Gastrocnemius medialis (tissue), 4 donors: ENCODE measurements at regions not wholly inside any gene's neighbourhood (a gene's known extent, or its start where the extent isn't known, plus 50 kb on each side); places are given as distances from the start of the nearest gene placed in this dataset.

Experiments used
- ATAC-seq, 2 donors: fragments of 150-250 bp; one replicate each; pipeline ENCODE4 v1.9.1; 2016
- DNase-seq, 2 donors: peaks; one replicate each; pipeline ENCODE4 v3.0.0-alpha.2; 2019
- H3K27ac ChIP-seq, 4 donors: fragments of 200-600 bp; sonication (generic); 1 replicate in 1 of 4; 2 replicates in 3 of 4; pipeline ENCODE4 v1.5.1; 2016 to 2018; ENCODE audit warnings: mild to moderate bottlenecking in 2 of 4, moderate library complexity in 1 of 4
- H3K27me3 ChIP-seq, 3 donors: fragments of 200-600 bp; sonication (generic) in 2 of 3; 1 replicate in 1 of 3; 2 replicates in 2 of 3; pipeline versions ENCODE4 v1.5.1 to v1.6.0; 2016 to 2019; ENCODE audit warnings: mild to moderate bottlenecking in 1 of 3, moderate library complexity in 1 of 3
- H3K36me3 ChIP-seq, 2 donors: fragments of 200-600 bp; sonication (generic) in 1 of 2; one replicate each; pipeline ENCODE4 v1.5.1; 2017 to 2018
- H3K4me1 ChIP-seq, 2 donors: fragments of 200-600 bp; sonication (generic) in 1 of 2; one replicate each; pipeline ENCODE4 v1.5.1; 2016 to 2017; ENCODE audit warnings: mild to moderate bottlenecking in 2 of 2
- H3K4me3 ChIP-seq, 4 donors: fragments of 200-600 bp; sonication (generic) in 3 of 4; 1 replicate in 1 of 4; 2 replicates in 3 of 4; pipeline ENCODE4 v1.5.1; 2016 to 2019; ENCODE audit warnings: mild to moderate bottlenecking in 2 of 4
- H3K9me3 ChIP-seq, 3 donors: fragments of 200-600 bp; sonication (generic) in 2 of 3; 1 replicate in 1 of 3; 2 replicates in 2 of 3; pipeline ENCODE4 v1.5.1; 2016 to 2019
- POLR2A ChIP-seq, 2 donors: fragments of 450-650 bp; IDR thresholded peaks; one replicate each; pipeline ENCODE4 v1.6.1; 2017; ENCODE audit warnings: antibody characterized with exemption in 2 of 2, mild to moderate bottlenecking in 2 of 2, moderate library complexity in 2 of 2
- in situ Hi-C, 4 donors: fragments of 200-750 bp; cut with MboI; loops; one replicate each; pipeline versions ENCODE4 v1.15.0 to v1.8.0; 2017; ENCODE audit warnings: low sequenced_read_pairs in 4 of 4
- intact Hi-C: fragments of 100-400 bp; cut with DNase I; formaldehyde crosslinking; loops from one replicate; pipeline ENCODE4 v1.15.1; 2023; ENCODE audit warnings: low total_unique reads
- TF ChIP-seq, protein P1 (sequence below), 5 experiments: fragments of 450-650 bp in 3 of 5; fragments of 200-600 bp in 2 of 5; sonication (generic) in 2 of 5; IDR thresholded peaks in 4 of 5; conservative IDR thresholded peaks in 1 of 5; 1 replicate in 4 of 5; 2 replicates in 1 of 5; pipeline ENCODE4 v1.5.1; 2016 to 2019; ENCODE audit warnings: antibody characterized with exemption in 5 of 5, mild to moderate bottlenecking in 3 of 5, moderate library complexity in 3 of 5

DNA sequence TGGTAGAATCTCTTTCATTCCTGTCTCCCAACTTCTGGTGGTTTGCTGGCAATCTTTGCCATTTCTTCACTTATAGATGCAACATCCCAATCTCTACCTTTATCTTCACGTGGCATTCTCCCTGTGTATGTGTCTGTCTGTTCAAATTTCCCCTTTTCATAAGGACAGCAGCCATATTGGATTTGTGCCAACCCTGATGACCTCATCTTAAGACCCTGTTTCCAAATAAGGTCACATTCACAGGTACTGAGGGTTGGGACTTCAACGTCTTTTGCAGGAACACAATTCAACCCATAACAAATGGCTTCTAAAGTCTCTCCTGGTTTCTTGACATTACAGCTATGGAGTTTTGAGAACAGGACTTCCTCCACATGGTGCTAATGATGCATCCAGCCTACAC lies 84.5 kb upstream of the OLIG2 start:
- intact Hi-C loops (no loop called here), in situ Hi-C loops (loop anchor here in 2 of 4 donors (5.0 to 25.0 kb wide), 4 partner anchors 184 to 496 kb away; no protein-coding TSS in a partner anchor)
- H3K27me3 ChIP-seq = peaks cover 0 to 2% (median 0%) of the 10 kb centered on the region in 3 donors
- DNase-seq (no peak), ATAC-seq (no peak)
- no peaks in the 10 kb centered on the region for H3K36me3 ChIP-seq
- no peaks in the 10 kb centered on the region for H3K4me1 ChIP-seq
- no peaks in the 10 kb centered on the region for H3K9me3 ChIP-seq
- H3K4me3 ChIP-seq = no peak overlapping the region
- TF ChIP-seq, protein P1, sequence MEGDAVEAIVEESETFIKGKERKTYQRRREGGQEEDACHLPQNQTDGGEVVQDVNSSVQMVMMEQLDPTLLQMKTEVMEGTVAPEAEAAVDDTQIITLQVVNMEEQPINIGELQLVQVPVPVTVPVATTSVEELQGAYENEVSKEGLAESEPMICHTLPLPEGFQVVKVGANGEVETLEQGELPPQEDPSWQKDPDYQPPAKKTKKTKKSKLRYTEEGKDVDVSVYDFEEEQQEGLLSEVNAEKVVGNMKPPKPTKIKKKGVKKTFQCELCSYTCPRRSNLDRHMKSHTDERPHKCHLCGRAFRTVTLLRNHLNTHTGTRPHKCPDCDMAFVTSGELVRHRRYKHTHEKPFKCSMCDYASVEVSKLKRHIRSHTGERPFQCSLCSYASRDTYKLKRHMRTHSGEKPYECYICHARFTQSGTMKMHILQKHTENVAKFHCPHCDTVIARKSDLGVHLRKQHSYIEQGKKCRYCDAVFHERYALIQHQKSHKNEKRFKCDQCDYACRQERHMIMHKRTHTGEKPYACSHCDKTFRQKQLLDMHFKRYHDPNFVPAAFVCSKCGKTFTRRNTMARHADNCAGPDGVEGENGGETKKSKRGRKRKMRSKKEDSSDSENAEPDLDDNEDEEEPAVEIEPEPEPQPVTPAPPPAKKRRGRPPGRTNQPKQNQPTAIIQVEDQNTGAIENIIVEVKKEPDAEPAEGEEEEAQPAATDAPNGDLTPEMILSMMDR (IDR thresholded peaks at IDR 0.05 in 4 of 5, conservative IDR thresholded peaks at IDR 0.05 in 1 of 5) = no peak
- TF ChIP-seq POLR2A (IDR thresholded peaks at IDR 0.05) = no peak
- H3K27ac ChIP-seq = no peak overlapping the region

DNA sequence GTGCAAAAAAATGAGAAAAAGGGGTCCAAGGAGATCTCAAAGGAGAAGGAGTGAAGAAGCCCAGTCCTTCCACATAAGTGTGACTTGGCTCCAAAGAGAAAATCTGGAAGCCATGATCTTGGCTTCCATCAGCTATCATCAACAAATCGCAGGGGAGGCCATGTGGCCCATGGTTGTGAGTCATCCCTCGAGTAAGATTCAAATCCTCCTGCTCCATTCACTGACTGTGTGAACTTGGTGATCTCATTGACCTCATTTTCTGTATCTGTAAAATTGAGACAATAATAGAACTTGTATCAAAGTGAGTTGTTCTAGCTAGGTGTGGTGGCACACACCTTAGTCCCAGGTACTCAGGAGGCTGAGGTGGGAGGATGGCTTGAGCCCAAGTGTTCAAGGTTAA lies 79.1 kb upstream of the OLIG2 start:
- in situ Hi-C loops (loop anchor here in 2 of 4 donors (10.0 to 25.0 kb wide), 3 partner anchors 178 to 491 kb away; no protein-coding TSS in a partner anchor), intact Hi-C loops (no loop called here)
- Histone ChIP-seq H3K27ac (no peak overlapping the region), H3K27me3 (no peaks in the 10 kb centered on the region), H3K36me3 (no peaks in the 10 kb centered on the region), H3K9me3 (no peaks in the 10 kb centered on the region), H3K4me3 (no peak overlapping the region), H3K4me1 (no peaks in the 10 kb centered on the region)
- ATAC-seq (no peak), DNase-seq (no peak)
- TF ChIP-seq, protein P1 (IDR thresholded peaks at IDR 0.05 in 4 of 5, conservative IDR thresholded peaks at IDR 0.05 in 1 of 5) = no peak
- TF ChIP-seq POLR2A (IDR thresholded peaks at IDR 0.05) = no peak

DNA sequence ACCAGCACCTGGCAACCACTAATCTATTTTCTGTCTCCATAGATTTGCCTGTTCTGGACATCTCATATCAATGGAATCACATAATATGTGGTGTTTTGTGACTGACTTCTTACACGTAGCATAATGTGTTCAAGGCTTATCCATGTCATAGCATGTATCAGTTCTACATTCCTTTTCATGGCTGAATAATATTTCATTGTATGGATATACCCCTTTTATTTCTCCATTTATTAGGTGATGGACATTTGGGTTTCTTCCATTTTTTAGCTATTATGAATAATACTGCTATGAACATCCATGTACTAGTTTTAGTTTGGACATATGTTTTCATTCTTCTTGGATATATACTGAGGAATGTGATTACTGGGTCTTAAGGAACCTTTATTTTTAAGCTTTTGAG lies 78.0 kb upstream of the OLIG2 start:
- no peaks in the 10 kb centered on the region for H3K36me3 ChIP-seq
- TF ChIP-seq, protein P1 (IDR thresholded peaks at IDR 0.05 in 4 of 5, conservative IDR thresholded peaks at IDR 0.05 in 1 of 5) = no peak
- TF ChIP-seq POLR2A (IDR thresholded peaks at IDR 0.05) = no peak
- in situ Hi-C loops (loop anchor here in 2 of 4 donors (10.0 to 25.0 kb wide), 3 partner anchors 177 to 490 kb away; no protein-coding TSS in a partner anchor), intact Hi-C loops (no loop called here)
- no peaks in the 10 kb centered on the region for H3K9me3 ChIP-seq
- ATAC-seq (no peak), DNase-seq (no peak)
- H3K4me1 ChIP-seq = no peaks in the 10 kb centered on the region
- no peak overlapping the region for H3K4me3 ChIP-seq
- peaks cover 0 to 6% (median 0%) of the 10 kb centered on the region in 3 donors for H3K27me3 ChIP-seq
- no peak overlapping the region for H3K27ac ChIP-seq

DNA sequence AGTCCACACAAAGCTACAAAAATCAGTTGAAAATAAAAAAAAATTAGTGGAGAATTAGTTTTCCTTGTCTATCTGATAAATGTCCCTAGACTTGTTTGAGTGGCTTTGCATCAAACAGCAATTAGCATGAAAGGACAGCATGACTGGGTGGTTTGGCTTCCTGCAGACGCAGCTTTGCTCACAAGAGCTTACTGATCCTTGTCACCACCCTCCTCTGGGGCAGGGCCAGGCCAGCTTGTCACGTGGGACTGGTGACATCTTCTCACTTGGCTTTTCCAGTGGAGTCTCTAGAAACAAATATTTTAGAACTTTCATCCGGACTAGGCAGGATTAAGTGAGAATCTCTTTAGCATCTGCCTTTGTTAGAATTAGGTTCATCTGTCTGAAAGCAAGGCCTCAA lies 76.0 kb upstream of the OLIG2 start:
- TF ChIP-seq, protein P1 (IDR thresholded peaks at IDR 0.05 in 4 of 5, conservative IDR thresholded peaks at IDR 0.05 in 1 of 5) = no peak
- in situ Hi-C loops (loop anchor here in 2 of 4 donors (10.0 to 25.0 kb wide), 3 partner anchors 175 to 488 kb away; no protein-coding TSS in a partner anchor), intact Hi-C loops (no loop called here)
- H3K36me3 ChIP-seq = no peaks in the 10 kb centered on the region
- H3K27me3 ChIP-seq = peaks cover 0 to 14% (median 0%) of the 10 kb centered on the region in 3 donors
- H3K4me3 ChIP-seq = no peak overlapping the region
- DNase-seq (no peak), ATAC-seq (no peak)
- no peaks in the 10 kb centered on the region for H3K4me1 ChIP-seq
- H3K27ac ChIP-seq = no peak overlapping the region
- H3K9me3 ChIP-seq = no peaks in the 10 kb centered on the region

DNA sequence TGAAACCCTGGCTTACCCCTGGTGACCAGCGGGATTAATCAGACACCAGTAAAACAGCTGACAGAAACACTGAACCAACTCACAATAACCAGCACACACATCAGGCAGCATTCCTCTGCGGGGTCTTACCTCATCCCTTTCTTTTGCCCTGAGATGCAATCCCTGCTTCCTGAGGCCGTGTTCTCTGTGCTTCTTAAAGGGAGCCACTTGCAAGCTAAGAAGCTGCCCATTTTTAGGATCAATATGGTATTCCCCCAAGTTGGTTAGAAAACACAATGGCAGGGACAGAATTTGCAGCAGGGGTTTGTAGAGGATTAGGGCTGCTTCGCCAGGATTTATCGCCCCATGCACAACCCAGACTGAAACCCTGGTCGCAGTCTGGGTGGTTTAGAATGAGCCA lies 74.7 kb upstream of the OLIG2 start:
- intact Hi-C loops = no loop called here
- no peak for DNase-seq
- no peak overlapping the region for H3K4me3 ChIP-seq

More for the DNA sequence above, 74.7 kb upstream of the OLIG2 start:
- in situ Hi-C loops = no loop called here
- Histone ChIP-seq H3K36me3 (no peaks in the 10 kb centered on the region), H3K27me3 (peaks cover 0 to 21% (median 0%) of the 10 kb centered on the region in 3 donors), H3K27ac (no peak overlapping the region), H3K9me3 (no peaks in the 10 kb centered on the region), H3K4me1 (no peaks in the 10 kb centered on the region)
- TF ChIP-seq POLR2A (IDR thresholded peaks at IDR 0.05) = no peak
- TF ChIP-seq, protein P1 (IDR thresholded peaks at IDR 0.05 in 4 of 5, conservative IDR thresholded peaks at IDR 0.05 in 1 of 5) = no peak
- ATAC-seq = no peak
